ENCODE measurements at regions not wholly inside any gene's neighbourhood (a gene's known extent, or its start where the extent isn't known, plus 50 kb on each side); places are given as distances from the start of the nearest gene placed in this dataset.

- Histone ChIP-seq H3K4me1 (no peaks in the 10 kb centered on the region), H3K4me3 (no peak overlapping the region), H3K27ac (no peak overlapping the region), H3K27me3 (ENCODE audit: low read depth) (no peaks in the 10 kb centered on the region), H3K36me3 (no peaks in the 10 kb centered on the region), H3K9me3 (no peaks in the 10 kb centered on the region)
- DNase-seq (no peak), ATAC-seq (no peak)
- intact Hi-C loops (cut with DNase I) = no loop called here
- no peak for TF ChIP-seq CTCF (IDR thresholded peaks at IDR 0.05)
Observed at GRCh38 chr5:91885291-91886265, 502.5 kb upstream of the ARRDC3 start.

GRCh38 chr5:91884036-91884435, 500.9 kb upstream of the ARRDC3 start:
- no peak for DNase-seq
- ATAC-seq = no peak
- no peaks in the 10 kb centered on the region for H3K36me3 ChIP-seq
- no peaks in the 10 kb centered on the region for H3K27me3 ChIP-seq (ENCODE audit: low read depth)
- intact Hi-C loops (cut with DNase I) = no loop called here
- TF ChIP-seq CTCF (IDR thresholded peaks at IDR 0.05) = no peak
- no peaks in the 10 kb centered on the region for H3K4me1 ChIP-seq
- H3K27ac ChIP-seq = no peak overlapping the region
- H3K9me3 ChIP-seq = no peaks in the 10 kb centered on the region
- no peak overlapping the region for H3K4me3 ChIP-seq

GRCh38 chr5:91875196-91875779, 492.2 kb upstream of the ARRDC3 start:
- Histone ChIP-seq H3K36me3 (no peaks in the 10 kb centered on the region), H3K4me3 (no peak overlapping the region), H3K9me3 (no peaks in the 10 kb centered on the region), H3K4me1 (no peaks in the 10 kb centered on the region), H3K27me3 (ENCODE audit: low read depth) (no peaks in the 10 kb centered on the region), H3K27ac (no peak overlapping the region)
- no peak for DNase-seq
- ATAC-seq = no peak
- intact Hi-C loops (cut with DNase I) = no loop called here
- no peak for TF ChIP-seq CTCF (IDR thresholded peaks at IDR 0.05)

- Histone ChIP-seq H3K9me3 (no peaks in the 10 kb centered on the region), H3K27me3 (ENCODE audit: low read depth) (no peaks in the 10 kb centered on the region), H3K36me3 (no peaks in the 10 kb centered on the region), H3K27ac (no peak overlapping the region), H3K4me3 (no peak overlapping the region), H3K4me1 (no peaks in the 10 kb centered on the region)
- TF ChIP-seq CTCF (IDR thresholded peaks at IDR 0.05) = no peak
- intact Hi-C loops (cut with DNase I) = no loop called here
- ATAC-seq (no peak), DNase-seq (no peak)
Observed at GRCh38 chr5:91867799-91868198, 484.7 kb upstream of the ARRDC3 start.

GRCh38 chr5:91865915-91866314, 482.8 kb upstream of the ARRDC3 start:
- H3K9me3 ChIP-seq = no peaks in the 10 kb centered on the region
- H3K27ac ChIP-seq = no peak overlapping the region
- no peaks in the 10 kb centered on the region for H3K27me3 ChIP-seq (ENCODE audit: low read depth)
- no peaks in the 10 kb centered on the region for H3K4me1 ChIP-seq
- no peak overlapping the region for H3K4me3 ChIP-seq
- ATAC-seq (no peak), DNase-seq (no peak)
- H3K36me3 ChIP-seq = no peaks in the 10 kb centered on the region
- TF ChIP-seq CTCF (IDR thresholded peaks at IDR 0.05) = no peak
- intact Hi-C loops (cut with DNase I) = no loop called here

All from lower lobe of right lung (tissue), 2 donors.